HCT116 (cell line): ENCODE measurements at regions not wholly inside any gene's neighbourhood (a gene's known extent, or its start where the extent isn't known, plus 50 kb on each side); places are given as distances from the start of the nearest gene placed in this dataset.

Experiments
- CTCF ChIP-seq, 3 experiments: fragments of 200-600 bp in 1 of 3; sonication (generic) in 1 of 3; IDR thresholded peaks in 2 of 3; conservative IDR thresholded peaks in 1 of 3; 2 replicates each; pipeline ENCODE4 v1.5.1; 2012 to 2017; ENCODE audit warnings: low read depth in 2 of 3, low read length in 2 of 3, antibody characterized with exemption in 1 of 3, borderline replicate concordance in 1 of 3, control low read depth in 1 of 3, mild to moderate bottlenecking in 1 of 3, mixed read lengths in 1 of 3, mixed run types in 1 of 3, moderate library complexity in 1 of 3; ENCODE audit not compliant: insufficient read depth in 1 of 3
- ELF1 ChIP-seq: IDR thresholded peaks from 2 replicates; pipeline ENCODE4 v1.6.1; 2012; ENCODE audit warnings: low read depth, borderline replicate concordance
- EZH2 ChIP-seq: fragments of 200-600 bp; sonication (generic); IDR thresholded peaks from 2 replicates; pipeline ENCODE4 v1.6.1; 2017; ENCODE audit warnings: antibody characterized with exemption, mixed run types
- EZH2phosphoT487 ChIP-seq: fragments of 200-600 bp; IDR thresholded peaks from 2 replicates; pipeline ENCODE4 v1.6.1; 2018; ENCODE audit warnings: antibody characterized with exemption, borderline replicate concordance
- POLR2A ChIP-seq: IDR thresholded peaks from 2 replicates; pipeline ENCODE4 v1.7.0; 2011; ENCODE audit warnings: borderline replicate concordance; ENCODE audit not compliant: insufficient read depth, insufficient read length; ENCODE audit errors: extremely low read depth
- POLR2AphosphoS5 ChIP-seq: IDR thresholded peaks from 2 replicates; pipeline ENCODE4 v1.6.1; 2011; ENCODE audit warnings: mild to moderate bottlenecking, low read depth, low read length, moderate library complexity
- SIN3A ChIP-seq: IDR thresholded peaks from 2 replicates; pipeline ENCODE4 v1.6.1; 2012; ENCODE audit warnings: low read depth
- YY1 ChIP-seq: IDR thresholded peaks from 2 replicates; pipeline ENCODE4 v1.6.1; 2011; ENCODE audit warnings: low read length, low read depth, moderate library complexity, mild to moderate bottlenecking; ENCODE audit not compliant: insufficient replicate concordance; ENCODE audit errors: extremely low read depth
- ZBTB33 ChIP-seq: IDR thresholded peaks from 2 replicates; pipeline ENCODE4 v1.6.1; 2011; ENCODE audit warnings: mild to moderate bottlenecking, low read length, moderate library complexity; ENCODE audit not compliant: insufficient replicate concordance; ENCODE audit errors: extremely low read depth
- TF ChIP-seq, protein P1 (sequence below): IDR thresholded peaks from 2 replicates; pipeline ENCODE4 v1.6.1; 2012; ENCODE audit warnings: low read depth

- no peak for TF ChIP-seq YY1
- no peak for TF ChIP-seq POLR2AphosphoS5
- no peak for TF ChIP-seq CTCF (IDR thresholded peaks at IDR 0.05 in 2 of 3, conservative IDR thresholded peaks at IDR 0.05 in 1 of 3; ENCODE audit: borderline replicate concordance in 1 of 3, insufficient read depth in 1 of 3, low read depth in 2 of 3, low read length in 2 of 3)
- no peak for TF ChIP-seq EZH2
- TF ChIP-seq POLR2A = no peak
- TF ChIP-seq SIN3A = no peak
- TF ChIP-seq ELF1 = no peak
- no peak for TF ChIP-seq ZBTB33
- TF ChIP-seq, protein P1, sequence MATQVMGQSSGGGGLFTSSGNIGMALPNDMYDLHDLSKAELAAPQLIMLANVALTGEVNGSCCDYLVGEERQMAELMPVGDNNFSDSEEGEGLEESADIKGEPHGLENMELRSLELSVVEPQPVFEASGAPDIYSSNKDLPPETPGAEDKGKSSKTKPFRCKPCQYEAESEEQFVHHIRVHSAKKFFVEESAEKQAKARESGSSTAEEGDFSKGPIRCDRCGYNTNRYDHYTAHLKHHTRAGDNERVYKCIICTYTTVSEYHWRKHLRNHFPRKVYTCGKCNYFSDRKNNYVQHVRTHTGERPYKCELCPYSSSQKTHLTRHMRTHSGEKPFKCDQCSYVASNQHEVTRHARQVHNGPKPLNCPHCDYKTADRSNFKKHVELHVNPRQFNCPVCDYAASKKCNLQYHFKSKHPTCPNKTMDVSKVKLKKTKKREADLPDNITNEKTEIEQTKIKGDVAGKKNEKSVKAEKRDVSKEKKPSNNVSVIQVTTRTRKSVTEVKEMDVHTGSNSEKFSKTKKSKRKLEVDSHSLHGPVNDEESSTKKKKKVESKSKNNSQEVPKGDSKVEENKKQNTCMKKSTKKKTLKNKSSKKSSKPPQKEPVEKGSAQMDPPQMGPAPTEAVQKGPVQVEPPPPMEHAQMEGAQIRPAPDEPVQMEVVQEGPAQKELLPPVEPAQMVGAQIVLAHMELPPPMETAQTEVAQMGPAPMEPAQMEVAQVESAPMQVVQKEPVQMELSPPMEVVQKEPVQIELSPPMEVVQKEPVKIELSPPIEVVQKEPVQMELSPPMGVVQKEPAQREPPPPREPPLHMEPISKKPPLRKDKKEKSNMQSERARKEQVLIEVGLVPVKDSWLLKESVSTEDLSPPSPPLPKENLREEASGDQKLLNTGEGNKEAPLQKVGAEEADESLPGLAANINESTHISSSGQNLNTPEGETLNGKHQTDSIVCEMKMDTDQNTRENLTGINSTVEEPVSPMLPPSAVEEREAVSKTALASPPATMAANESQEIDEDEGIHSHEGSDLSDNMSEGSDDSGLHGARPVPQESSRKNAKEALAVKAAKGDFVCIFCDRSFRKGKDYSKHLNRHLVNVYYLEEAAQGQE = no peak
- TF ChIP-seq EZH2phosphoT487 = no peak
These were observed 119.5 kb downstream of the LRRN1 start for GRCh38 chr3:3918763-3919162.
